GM21717 (cell line): ENCODE measurements at regions not wholly inside any gene's neighbourhood (a gene's known extent, or its start where the extent isn't known, plus 50 kb on each side); places are given as distances from the start of the nearest gene placed in this dataset.

Experiments
- ATAC-seq: cut with Tn5 transposase; IDR thresholded peaks from one replicate; pipeline ENCODE4 v1.9.1; 2021; ENCODE audit warnings: mild to moderate bottlenecking, moderate library complexity; ENCODE audit not compliant: unreplicated experiment

GRCh38 chr9:113781381-113781780 is 94.7 kb upstream of the ZNF618 start:
- ATAC-seq = no peak

DNA sequence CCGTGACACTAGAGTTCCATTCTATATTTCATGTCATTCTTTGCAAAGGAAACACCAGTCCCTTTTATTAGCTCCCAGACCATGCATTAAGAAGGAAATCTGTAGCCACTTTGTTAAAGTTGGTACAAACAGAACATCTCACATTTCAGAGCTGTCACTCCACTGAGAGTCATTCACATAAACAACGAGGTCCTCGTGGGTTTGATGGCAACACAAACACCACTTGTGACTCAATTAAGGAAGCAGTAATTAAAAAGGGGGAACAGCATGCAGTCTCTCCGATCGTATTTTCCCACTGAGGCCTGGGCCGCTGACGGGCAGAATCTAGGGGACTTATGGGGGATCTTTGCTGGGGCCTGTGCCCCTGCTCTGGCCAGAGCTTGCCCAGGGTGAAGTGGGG is 94.2 kb upstream of the ZNF618 start:
- no peak for ATAC-seq

- ATAC-seq = no peak
These were observed 92.6 kb upstream of the ZNF618 start for GRCh38 chr9:113783475-113783874.

- ATAC-seq = no peak
These were observed 90.8 kb upstream of the ZNF618 start for GRCh38 chr9:113785334-113785733.

GRCh38 chr9:113786071-113786470 is 90.0 kb upstream of the ZNF618 start:
- ATAC-seq = no peak

DNA sequence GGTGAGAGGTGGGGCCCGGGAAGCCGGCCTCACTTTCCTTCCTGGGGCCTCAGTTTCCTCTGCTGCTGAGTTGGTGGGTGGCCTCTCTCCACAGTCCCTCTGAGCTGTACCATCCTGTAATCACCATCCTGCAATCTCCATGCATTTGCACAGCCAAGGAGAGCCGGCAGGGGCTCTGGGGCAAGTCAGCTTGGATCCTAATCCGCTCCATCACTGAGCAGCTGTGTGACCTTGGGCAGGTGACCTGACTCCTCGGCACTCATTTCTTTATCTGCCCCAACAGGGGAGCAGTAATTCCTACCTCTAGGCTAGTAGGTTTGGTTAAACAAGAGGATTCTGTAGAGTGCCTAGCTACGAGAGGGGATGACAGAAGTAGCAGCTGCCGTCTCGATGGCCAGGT is 88.2 kb upstream of the ZNF618 start:
- no peak for ATAC-seq

GRCh38 chr9:113788616-113789330 is 87.3 kb upstream of the ZNF618 start:
- no peak for ATAC-seq

DNA sequence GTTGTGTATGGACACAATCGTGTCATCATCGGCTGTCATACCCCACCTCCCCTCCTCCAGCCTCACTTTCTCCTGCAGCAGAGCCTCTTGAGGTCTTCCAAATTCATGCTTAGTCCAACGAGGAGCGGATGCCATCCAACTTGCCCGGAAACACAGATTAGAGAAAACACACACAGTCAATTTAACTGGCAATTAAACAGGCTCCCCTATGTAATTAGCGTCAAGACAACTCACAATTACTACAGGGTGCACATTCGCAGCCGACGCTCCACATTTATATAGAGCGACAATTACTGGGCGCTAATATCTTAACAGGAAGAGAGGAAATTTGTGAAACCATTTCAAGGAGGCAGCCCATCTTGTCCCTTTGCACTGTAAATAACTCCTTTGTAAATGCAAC is 86.0 kb upstream of the ZNF618 start:
- ATAC-seq = no peak

GRCh38 chr9:113793558-113793957 is 82.6 kb upstream of the ZNF618 start:
- ATAC-seq = no peak

DNA sequence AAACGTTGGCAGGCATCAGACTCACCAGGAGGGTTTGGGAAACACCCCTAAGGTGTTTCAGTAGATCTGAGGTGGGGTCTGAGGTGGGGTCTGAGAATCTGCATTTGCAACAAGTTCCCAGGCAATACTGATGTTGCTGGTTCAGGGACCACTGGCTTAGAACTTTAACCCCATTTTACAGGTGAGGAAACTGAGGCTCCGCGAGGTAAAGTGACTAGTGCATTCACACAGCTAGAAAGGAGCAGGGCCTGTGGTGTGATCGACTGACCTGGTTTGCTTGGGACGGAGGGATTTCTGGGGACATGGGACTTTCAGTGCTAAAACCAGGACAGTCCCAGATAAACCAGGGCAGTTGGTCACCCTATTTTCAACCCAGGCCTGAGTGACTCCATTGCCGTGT is 81.4 kb upstream of the ZNF618 start:
- no peak for ATAC-seq

DNA sequence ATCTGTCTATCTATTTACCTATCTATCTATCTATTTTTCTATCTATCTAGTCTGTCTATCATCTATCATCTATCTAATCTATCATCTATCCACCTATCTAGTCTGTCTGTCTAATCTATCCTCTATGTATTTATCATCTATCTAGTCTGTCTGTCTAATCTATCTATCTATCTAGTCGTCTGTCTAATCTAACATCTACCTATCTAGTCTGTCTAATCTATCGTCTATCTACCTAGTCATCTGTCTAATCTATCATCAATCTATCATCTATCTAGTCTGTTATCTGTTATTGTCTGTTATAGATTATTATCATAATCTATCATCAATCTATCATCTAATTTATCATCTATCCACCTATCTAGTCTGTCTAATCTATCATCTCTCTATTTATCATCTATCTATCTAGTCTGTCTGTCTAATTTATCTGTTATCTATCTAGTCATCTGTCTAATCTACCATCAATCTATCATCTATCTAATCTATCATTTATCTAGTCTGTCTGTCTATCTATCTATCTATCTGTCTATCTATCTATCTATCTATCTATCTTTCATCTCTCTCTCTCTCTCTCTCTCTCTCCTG is 80.2 kb upstream of the ZNF618 start:
- ATAC-seq = no peak

DNA sequence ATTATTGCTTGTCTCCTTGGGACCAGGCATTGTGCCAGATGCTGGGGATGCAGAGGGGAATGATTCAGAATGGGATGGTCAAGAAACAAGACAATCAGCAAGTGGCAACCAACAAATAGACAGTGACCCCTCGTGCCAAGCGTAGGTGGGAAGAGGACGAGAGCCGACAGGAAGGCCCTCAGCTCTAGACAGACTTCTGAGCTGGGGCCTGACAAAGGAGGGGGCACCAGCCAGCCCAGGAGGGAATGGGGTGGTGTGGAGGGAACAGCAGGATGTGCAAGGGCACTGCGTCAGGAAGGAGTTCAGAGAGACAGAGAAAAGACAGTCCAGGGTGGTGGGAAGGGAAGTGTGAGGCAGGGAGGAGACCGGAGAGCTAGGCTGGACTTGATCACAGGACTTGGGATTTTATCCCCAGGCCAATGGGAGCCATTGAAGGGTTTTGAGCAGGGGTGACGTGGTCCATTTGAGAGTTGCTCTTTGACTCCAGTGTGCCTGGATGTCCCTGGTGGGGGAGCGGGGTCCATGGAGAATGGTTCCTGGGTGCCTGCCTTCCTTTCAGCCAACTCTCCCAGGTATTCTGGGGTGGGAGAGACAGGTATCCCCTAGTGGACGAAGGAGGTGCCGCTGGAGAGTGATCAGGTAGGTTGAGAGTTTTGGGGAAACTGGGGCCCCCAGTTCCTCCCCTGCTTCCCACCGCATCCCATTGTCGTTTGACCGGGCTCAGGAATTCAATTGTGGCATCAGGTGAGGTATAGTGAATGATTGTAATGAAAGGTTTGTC is 79.3 kb upstream of the ZNF618 start:
- ATAC-seq = no peak

- ATAC-seq = no peak
These were observed 77.8 kb upstream of the ZNF618 start for GRCh38 chr9:113798062-113799030.

DNA sequence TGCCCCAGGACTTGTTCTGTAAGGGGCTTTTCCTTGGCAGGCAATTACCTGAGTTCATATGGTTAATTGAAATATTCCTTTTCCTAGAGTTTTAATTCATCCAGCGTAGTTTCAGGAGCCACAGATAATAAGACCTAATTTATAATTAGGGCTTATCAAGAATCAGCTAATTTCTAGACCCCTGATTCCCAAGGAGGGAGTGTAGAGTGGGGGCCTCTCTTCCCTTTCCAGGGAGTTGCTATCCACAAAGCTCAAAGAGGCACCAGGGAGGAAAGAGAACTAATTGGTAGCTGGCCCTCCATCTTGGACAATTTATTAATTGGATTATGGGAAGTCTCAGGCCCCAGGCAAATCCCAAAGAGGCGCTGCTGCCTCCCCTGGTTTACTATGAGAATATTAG is 75.8 kb upstream of the ZNF618 start:
- ATAC-seq = no peak

DNA sequence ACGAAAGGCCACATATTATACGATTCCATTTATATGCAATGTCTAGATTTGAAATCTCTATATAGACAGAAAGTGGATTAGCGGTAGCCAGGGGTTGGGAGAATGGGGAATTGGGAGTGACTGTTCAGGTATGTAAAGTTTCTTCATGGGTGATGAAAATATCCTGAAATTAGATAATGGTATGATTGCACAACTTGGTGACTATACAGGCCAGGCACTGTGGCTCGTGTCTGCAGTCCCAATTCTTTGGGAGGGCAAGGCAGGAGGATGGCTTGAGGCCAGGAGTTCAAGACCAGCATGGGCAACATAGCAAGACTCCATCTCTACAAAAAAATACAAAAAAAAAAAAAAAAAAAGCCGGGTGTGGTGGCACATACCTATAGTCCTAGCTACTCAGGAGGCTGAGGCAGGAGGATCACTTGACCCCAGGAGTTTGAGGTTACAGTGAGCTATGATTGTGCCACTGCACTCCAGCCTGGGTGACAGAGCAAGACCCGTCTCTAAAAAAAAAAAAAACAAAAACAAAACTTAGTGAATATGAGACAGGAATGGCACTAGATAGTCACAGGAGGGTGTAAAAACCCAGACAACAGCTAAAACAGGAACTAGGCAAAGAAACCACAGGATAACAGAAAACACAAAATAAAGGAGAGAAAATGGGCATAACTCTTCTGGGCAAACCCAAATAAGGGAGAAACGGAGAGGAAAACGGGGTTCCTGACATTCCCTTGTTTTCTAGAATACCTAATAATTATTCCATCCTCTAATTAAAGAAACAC is 72.1 kb upstream of the ZNF618 start:
- ATAC-seq = no peak

DNA sequence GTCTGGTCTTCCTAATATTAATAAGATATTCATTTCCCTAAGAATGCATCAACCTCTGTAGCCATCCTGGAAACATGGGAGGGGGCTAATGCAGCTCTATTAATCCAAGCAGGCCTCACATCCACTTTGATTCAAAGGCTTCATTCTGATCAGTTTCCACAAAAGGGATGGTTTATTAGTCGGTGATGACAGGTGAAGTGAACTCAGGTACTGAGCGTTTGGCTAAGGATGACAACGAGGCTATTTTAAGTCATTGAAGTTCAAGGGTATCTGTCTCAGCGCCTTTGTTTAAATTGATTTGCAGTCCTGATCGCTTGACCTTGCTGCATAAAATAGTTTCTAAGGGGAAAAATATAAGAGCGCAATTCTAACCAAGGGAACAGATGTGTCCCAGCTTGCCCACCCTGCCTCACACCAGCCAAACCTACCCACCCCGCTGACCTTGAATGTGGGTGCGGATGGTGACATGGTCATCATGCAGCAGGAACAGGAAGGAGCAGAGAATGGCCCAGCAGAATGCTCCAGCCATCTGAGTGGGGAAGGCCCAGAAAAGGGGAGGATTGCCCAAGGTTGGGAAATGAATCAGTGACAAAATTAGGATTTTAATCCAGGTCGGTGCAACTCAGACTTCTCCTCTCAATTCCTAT is 70.5 kb upstream of the ZNF618 start:
- no peak for ATAC-seq

GRCh38 chr9:113807173-113808061 is 68.7 kb upstream of the ZNF618 start:
- ATAC-seq = no peak
